Activated naive CD4-positive, alpha-beta T cell treated with Interleukin-2 at 50 U/mL for 16 hours (primary cell): ENCODE measurements at regions not wholly inside any gene's neighbourhood (a gene's known extent, or its start where the extent isn't known, plus 50 kb on each side); places are given as distances from the start of the nearest gene placed in this dataset.
"Not testable (repeated sequence)": the region's sequence is repeated elsewhere in the genome, so short reads cannot be mapped to it uniquely, and the experiment has no call there.

ENCODE experiments used
- DNase-seq: peaks from one replicate; pipeline ENCODE4 v3.0.0-alpha.2; 2020

GRCh38 chr5:106510321-106510720 lies 1160.4 kb downstream of the EFNA5 start:
- DNase-seq = no peak

- DNase-seq = no peak
These were observed 1161.8 kb downstream of the EFNA5 start for GRCh38 chr5:106508894-106509293.

DNA sequence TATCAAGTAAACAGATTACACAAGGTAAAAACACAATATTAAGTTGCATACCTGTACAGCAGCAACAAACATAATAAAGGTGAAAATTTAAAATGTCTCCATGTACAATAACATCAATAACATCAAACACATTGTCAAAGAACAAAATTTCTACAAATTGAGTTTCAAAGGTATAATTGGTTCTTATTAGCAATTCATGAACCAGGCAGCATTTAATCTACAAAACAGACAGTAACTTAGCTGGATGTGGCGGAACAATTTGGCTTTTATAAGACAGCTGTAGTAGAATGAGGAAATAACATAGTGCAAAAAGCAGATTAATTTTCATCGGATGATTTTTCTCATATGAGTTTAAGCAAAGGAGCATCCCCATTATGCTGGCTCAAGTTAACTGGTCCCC lies 1176.8 kb downstream of the EFNA5 start:
- no peak for DNase-seq

GRCh38 chr5:106489004-106489403 lies 1181.7 kb downstream of the EFNA5 start:
- no peak for DNase-seq

- no peak for DNase-seq
These were observed 1182.3 kb downstream of the EFNA5 start for GRCh38 chr5:106488407-106488806.

GRCh38 chr5:106481374-106481773 lies 1189.4 kb downstream of the EFNA5 start:
- no peak for DNase-seq

DNA sequence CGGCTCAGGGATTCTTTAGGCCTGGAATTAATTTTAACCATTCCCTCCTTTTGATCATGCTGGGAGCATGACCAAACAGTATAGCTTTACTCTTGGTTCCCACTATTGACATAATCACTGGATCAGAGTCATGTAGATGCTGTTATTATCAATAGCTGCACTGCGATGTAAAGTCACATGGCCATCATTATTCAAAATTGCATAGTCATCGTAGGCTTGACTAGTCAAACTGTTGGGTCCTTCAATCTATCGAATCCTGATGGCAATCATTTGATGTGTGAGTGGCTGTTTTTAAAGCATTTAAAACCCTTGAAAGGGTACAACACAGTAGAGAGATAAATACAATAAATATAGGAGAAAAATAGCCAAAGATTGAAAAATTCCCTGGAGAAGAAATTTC lies 1194.1 kb downstream of the EFNA5 start:
- no peak for DNase-seq

DNA sequence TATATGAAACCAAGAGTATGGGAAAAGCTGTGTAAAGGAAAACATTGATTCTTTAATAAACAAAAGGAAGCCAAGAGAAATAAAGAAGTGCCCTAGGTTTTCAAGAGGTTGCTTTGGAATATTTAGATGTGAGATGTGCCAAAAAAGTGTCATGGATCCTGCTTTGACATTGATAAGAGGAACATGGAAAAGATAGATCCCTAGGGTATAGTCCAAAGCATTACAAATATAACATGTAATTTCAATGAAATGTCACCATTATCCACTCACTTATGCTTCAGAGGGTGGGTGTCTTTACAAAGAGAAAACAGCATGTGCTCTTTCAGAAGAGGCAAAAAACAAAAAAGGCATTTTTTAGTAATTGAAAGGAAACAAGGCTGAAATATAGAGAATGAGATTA lies 1196.7 kb downstream of the EFNA5 start:
- DNase-seq = no peak

DNA sequence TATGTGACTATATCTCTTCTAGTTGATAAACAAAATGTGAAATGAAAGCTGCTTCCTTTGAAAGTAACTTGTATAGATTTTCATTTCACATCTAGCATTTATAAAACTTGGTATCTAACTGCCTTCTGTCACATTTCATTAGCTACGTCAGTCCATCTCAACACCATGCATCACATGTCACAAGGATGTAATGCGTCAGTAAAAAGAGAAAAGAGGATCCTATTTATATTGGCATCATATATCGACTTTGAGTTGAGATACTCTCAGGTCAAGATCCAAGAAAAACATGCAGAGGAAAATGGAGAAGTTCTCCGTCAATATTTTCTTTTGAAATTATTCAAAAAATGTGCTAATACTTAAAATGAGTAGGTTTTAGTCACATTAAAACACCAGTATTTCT lies 1211.2 kb downstream of the EFNA5 start:
- DNase-seq = no peak

DNA sequence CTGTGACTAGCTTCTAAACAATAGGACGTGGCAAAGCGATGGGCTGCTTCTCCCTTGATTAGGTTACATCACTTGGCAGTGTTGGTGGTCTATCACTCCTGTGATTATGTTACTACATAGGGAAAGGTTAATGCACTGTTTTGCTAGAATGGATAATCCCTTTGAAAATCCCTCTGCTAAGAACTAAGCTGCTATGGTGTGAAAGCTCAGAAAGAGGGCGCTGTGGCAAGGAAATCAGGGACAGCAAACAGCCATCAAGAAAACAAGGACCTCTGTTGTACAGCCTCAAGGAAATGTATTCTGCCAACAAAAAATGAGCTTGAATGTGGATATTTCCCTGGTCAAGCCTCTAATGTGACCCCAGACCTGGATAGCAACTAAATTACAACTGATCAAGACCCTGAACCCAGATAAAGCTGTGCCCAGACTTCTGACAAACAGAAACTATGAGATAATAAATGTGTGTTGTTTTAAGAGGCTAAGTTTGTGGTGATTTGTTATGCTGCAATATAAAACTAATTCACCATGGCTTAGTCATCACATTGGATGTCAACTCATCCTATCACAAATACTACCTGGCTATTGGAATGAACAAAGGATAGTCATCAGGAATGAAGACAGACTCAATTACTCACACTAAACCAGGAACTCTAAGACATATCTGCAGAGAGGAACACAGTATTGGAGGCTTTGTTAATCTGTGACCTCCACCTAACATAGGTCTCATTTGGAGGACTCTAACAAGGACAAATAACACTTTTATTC lies 1215.9 kb downstream of the EFNA5 start:
- no peak for DNase-seq

DNA sequence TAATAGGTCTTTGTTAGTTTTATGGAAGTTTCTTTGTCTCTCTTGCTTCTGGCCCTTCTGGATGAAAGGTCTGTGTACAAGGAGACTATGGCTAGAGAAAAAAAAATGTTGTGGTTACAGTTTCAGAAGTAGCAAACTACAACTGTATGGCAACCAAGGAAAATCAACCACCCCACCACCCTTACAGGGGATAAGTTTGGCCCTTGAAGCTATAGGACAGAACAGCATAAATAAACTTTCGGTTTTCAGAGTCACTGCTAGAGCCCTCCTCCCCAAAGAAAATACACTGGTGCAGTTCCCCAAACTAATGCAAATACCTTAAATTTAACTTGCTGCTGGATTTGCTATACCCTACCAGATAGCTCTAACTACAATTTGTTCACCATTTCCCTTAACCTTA lies 1216.7 kb downstream of the EFNA5 start:
- no peak for DNase-seq

DNA sequence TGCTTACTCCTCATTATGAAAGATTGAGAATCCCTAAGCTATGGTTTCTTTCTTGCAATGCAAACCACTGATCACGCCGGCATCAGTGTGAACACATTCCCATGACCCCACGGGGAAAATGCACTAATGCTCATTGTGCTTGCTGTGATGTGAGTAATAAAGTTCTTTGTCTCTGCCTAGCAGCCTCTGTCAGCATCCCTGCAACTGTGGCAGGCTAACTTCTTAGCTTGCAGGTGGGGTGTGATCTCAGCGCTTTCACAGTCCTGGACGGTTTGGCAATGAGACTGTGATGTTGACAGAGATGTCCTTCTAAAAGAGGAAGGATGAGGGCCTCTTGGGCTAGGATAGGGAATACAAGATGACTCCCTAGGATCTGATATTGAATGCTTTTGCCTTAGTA lies 1218.7 kb downstream of the EFNA5 start:
- no peak for DNase-seq

DNA sequence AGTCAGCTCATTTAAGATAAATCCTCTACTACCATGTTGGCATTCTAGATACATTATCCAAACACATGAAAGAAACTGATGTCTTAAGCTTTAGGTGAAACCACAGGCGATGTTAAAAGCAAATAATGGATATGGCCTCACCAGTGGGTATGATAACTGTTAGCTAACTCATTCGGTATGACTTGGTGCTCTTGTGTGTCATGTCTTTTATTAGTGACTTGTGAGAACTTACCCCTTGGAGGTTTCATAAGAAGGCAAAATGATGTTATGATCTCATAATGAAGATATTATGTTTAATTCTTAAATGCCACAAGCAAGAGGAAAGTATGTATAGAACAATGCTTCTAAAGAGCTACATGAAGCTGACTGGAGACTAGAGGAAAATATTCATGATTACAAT lies 1227.0 kb downstream of the EFNA5 start:
- DNase-seq = no peak

DNA sequence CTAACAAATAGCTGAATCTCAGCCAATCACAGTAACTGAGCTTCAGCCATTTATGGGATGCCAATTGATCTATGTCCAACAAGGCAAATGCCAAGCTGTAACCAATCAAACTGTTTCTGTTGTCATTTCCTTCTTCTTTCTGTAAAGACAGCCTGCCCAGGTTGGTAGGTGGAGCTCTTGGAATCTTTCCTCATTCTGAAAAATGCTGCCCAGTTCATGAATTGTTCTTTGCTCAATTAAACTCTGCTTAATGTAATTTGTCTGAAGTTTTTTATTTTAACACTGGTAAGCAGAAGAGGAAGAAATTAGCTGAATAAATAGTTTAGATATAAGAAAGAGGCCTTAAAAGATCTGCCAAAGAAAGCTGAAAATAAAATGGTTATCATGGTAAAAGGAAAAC lies 1235.6 kb downstream of the EFNA5 start:
- no peak for DNase-seq

DNA sequence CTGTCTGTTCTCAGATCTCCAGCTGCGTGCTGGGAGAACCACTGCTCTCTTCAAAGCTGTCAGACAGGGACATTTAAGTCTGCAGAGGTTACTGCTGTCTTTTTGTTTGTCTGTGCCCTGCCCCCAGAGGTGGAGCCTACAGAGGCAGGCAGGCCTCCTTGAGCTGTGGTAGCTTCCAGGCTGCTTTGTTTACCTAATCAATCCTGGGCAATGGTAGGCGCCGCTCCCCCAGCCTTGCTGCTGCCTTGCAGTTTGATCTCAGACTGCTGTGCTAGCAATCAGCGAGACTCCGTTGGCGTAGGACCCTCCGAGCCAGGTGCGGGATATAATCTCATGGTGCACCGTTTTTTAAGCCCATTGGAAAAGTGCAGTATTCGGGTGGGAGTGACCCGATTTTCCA lies 1240.0 kb downstream of the EFNA5 start:
- not testable (repeated sequence) for DNase-seq

GRCh38 chr5:106423109-106423897 lies 1247.4 kb downstream of the EFNA5 start:
- DNase-seq = no peak

- no peak for DNase-seq
These were observed 1250.6 kb downstream of the EFNA5 start for GRCh38 chr5:106420102-106420501.

DNA sequence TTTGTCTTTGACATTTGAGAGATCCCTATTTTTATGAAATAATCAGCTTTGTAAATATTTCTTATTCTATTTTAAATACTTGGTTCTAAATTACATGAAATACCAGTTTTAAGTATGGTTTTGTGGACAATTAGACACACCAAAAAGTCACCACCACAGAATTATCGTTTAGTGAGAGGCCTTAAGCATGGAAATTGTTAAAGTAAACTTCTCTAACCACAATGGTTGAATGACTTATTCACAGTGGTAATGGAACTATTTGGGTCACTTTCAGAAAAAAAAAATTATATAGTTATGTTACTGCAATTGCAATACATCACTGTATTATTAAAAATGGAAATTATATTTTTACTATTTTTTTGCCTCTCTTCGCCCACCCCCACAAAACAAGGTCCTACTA lies 1252.5 kb downstream of the EFNA5 start:
- no peak for DNase-seq

DNA sequence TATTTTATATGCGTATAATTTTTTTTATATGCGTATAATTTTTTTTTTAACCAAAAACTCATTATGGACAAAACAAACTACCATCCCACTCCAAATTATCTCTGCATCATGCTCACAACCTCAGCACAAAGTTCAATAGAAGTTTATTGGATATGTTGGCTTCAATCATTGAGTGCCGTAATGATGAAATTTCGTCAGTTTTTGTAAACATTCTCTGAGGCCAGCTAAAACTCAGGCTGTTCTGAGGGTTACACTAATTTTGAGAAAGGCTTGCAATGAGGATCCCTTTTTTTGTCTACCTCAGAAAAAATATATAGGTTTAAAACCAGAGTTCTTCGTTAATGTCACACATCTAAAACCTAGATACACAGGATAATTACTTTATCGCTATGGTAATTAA lies 1253.2 kb downstream of the EFNA5 start:
- DNase-seq = no peak

- no peak for DNase-seq
These were observed 1253.6 kb downstream of the EFNA5 start for GRCh38 chr5:106417163-106417562.

DNA sequence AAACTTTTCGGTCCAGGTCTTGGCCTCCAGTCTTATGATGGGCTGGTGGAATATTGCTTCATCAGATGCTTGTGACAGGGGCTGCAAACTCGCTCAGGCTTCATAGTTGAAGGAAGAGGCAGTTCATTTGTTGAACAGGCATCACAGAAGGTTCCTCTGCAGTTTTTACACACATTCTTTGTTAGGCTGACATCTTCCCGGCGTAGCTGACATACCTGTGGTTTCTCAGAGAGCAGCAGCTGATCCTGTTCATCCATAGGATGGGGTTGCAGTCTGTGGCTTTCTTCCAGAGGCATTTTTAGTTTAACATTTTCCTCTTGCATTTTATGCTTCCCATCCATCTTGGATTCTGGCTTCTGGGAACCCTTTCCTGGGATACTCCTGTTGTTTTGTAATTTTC lies 1255.2 kb downstream of the EFNA5 start:
- DNase-seq = no peak

DNA sequence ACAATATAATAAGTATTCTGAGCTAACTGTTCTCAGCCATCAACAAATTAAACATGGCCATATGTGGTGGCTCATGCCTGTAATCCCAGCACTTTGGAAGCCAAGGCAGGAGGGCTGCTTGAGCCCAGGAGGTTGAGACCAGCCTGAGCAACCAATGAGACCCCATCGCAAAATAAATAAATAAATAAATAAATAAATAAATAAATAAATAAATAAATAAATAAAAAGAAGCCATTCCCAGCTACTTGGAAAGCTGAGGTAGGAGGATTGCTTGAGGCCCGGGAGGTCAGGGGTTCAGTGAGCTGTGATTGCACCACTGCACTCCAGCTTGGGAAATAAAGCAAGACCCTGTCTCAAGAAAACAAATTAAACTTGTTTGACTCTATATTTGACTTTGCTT lies 1256.4 kb downstream of the EFNA5 start:
- no peak for DNase-seq

DNA sequence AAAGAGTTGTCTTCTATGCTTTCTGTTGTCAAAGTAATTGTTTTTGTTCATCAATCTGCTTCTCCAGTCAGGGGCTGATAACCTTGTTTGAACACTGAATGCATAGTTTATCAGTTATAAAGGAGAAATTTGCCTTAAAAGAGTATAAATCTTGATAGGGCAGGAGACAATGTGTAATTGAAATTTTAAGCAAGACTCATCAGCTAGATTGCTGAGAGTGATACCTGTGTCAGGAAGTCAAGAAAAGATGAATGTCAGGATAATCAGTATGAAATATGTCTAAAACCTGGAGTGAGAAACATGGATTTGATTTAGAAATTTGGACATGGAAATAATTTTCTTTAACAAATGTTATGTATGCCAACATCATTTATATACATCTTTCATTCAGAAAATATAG lies 1258.1 kb downstream of the EFNA5 start:
- no peak for DNase-seq

GRCh38 chr5:106408570-106408969 lies 1262.2 kb downstream of the EFNA5 start:
- DNase-seq = no peak

DNA sequence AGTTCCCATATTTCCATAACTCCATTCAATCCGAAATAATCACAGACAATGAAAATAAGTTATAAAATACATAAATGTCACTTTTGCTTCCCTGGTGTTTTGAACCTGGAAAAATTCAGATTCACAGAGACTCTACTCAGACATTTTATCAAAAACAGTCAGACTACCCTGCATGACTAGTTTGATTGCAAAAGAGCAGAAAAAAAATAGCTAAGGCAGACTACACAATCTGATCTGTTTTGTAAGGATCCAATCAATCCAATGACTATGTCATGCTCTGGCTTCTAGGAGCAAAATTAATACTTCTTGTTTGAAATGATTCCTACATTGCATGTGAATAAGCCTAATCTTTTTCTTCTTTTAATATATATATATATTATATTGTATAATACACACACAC lies 1262.6 kb downstream of the EFNA5 start:
- DNase-seq = no peak
